Thymus (tissue), 11 donors: ENCODE measurements at regions not wholly inside any gene's neighbourhood (a gene's known extent, or its start where the extent isn't known, plus 50 kb on each side); places are given as distances from the start of the nearest gene placed in this dataset.

ENCODE experiments used
- DNase-seq, 9 donors: peaks; one replicate each; pipeline ENCODE4 v3.0.0-alpha.2; 2013; ENCODE audit warnings: low spot score in 9 of 9, low read depth in 6 of 9, missing footprints in 1 of 9
- H3K27ac ChIP-seq, 2 donors: one replicate each; pipeline ENCODE4 v1.5.1; 2013; ENCODE audit warnings: control low read depth in 1 of 2, low read depth in 1 of 2, low read length in 1 of 2, mild to moderate bottlenecking in 1 of 2, moderate library complexity in 1 of 2
- H3K27me3 ChIP-seq, 2 donors: one replicate each; pipeline ENCODE4 v1.5.1; 2013; ENCODE audit warnings: low read length in 1 of 2; ENCODE audit not compliant: control insufficient read depth in 2 of 2, insufficient read depth in 1 of 2
- H3K36me3 ChIP-seq, 2 donors: one replicate each; pipeline ENCODE4 v1.5.1; 2013; ENCODE audit warnings: low read length in 1 of 2, mild to moderate bottlenecking in 1 of 2, moderate library complexity in 1 of 2; ENCODE audit not compliant: control insufficient read depth in 2 of 2, insufficient read depth in 2 of 2
- H3K4me1 ChIP-seq, 2 donors: one replicate each; pipeline ENCODE4 v1.5.1; 2013; ENCODE audit warnings: low read length in 2 of 2; ENCODE audit not compliant: control insufficient read depth in 2 of 2, insufficient read depth in 2 of 2
- H3K4me3 ChIP-seq, 2 donors: one replicate each; pipeline ENCODE4 v1.5.1; 2013; ENCODE audit warnings: low read length in 2 of 2, control low read depth in 1 of 2, mild to moderate bottlenecking in 1 of 2
- H3K9me3 ChIP-seq, 2 donors: one replicate each; pipeline ENCODE4 v1.5.1; 2013; ENCODE audit warnings: low read length in 1 of 2, mild to moderate bottlenecking in 1 of 2; ENCODE audit not compliant: control insufficient read depth in 2 of 2, insufficient read depth in 1 of 2
- WGBS: extraction: QIAGEN DNeasy Blood & Tissue Kit; methylation state at CpG from one replicate; pipeline ENCODE4 v1.1.7; 2013; 5-methylcytosine and 5-hydroxymethylcytosine counted together
- donor health status: healthy.

DNA sequence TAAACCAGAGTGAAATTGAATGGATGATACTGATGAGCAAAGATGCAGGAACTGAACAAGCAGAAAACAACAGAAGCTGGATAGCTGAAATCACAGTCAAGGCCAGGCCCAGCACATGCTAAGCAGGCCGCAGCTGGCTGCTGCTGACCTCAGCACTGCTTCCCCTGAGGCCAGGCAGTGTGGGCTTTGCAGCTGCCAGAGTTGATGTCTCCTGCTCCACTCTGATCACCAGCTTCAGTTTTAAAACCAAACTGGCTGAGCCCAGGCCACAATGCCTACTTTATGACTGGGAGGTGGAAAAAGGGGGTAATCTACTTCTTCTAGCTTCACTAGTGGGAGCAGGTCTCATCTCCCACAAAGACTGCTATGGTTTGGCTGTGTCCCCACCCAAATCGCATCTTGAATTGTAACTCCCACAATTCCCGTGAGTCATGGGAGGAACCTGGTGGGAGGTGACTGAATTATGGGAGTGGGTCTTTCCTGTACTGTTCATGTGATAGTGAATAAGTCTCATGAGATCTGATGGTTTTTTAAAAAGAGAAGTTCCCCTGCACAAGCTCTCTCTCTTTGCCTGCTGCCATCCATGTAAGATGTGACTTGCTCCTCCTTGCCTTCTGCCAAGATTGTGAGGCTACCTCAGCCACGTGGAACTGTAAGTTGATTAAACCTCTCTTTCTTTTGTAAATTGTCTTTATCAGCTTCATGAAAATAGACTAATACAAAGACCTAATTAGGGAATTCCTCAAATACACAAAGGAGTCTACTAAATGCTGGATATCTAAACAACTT lies 136.4 kb upstream of the ITGB1 start:
- H3K9me3 ChIP-seq, result peaks cover 0 to 4% of the 10 kb centered on the region in 2 donors
- no peak overlapping the region for H3K4me3 ChIP-seq
- DNase-seq, result no peak
- H3K27me3 ChIP-seq, result no peaks in the 10 kb centered on the region
- no peak overlapping the region for H3K27ac ChIP-seq
- no peaks in the 10 kb centered on the region for H3K4me1 ChIP-seq
- WGBS, result 94% methylated on average over 4 of the region's 4 CpGs
- H3K36me3 ChIP-seq, result no peaks in the 10 kb centered on the region

DNA sequence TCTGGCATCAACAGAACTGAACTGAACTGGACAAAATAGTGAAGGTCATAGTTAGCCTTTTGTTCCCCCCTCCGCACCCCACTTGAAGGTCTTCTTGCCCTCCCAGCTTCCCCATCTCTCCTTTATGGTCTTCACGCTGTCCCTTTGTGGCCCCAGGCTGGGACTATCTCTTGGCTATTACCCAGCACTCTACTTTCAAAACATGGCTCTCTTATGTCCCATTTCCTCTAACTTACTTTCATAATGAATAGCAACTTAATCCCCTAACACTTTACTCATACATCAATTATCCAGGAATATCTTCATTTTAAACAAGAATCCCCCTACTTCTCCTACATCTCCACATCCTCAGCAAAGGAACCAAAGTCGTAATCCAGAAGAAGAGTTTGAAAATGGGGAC lies 135.3 kb upstream of the ITGB1 start:
- Histone ChIP-seq H3K4me3 (no peak overlapping the region), H3K27me3 (no peaks in the 10 kb centered on the region), H3K9me3 (peaks cover 0 to 4% of the 10 kb centered on the region in 2 donors), H3K27ac (no peak overlapping the region), H3K4me1 (no peaks in the 10 kb centered on the region), H3K36me3 (no peaks in the 10 kb centered on the region)
- WGBS, result 99% methylated on average over 3 of the region's 3 CpGs
- DNase-seq, result no peak

DNA sequence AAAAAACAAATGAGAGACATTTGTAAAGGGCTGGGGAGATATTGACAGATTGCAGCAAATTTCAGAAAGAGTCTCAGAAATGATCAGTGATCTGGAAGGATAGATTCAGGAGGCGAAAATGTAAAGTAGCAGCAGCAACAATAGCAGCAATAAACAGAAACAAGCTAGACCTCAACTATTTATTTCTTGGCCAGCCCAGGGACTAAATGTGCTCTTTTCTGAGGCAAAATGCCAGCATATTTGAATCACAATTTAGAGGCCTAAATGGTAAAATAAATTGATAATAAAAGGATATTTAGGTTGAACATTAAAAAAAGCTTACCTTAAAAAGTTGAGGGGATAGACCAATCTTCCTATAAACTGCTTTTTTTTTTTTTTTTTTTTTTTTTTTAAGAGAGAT lies 134.6 kb upstream of the ITGB1 start:
- Histone ChIP-seq H3K9me3 (peaks cover 0 to 4% of the 10 kb centered on the region in 2 donors), H3K36me3 (no peaks in the 10 kb centered on the region), H3K27ac (no peak overlapping the region), H3K4me1 (peaks cover 0 to 5% of the 10 kb centered on the region in 2 donors), H3K27me3 (no peaks in the 10 kb centered on the region), H3K4me3 (no peak overlapping the region)
- no peak for DNase-seq
- 99% methylated on average over 1 of the region's 1 CpG for WGBS

DNA sequence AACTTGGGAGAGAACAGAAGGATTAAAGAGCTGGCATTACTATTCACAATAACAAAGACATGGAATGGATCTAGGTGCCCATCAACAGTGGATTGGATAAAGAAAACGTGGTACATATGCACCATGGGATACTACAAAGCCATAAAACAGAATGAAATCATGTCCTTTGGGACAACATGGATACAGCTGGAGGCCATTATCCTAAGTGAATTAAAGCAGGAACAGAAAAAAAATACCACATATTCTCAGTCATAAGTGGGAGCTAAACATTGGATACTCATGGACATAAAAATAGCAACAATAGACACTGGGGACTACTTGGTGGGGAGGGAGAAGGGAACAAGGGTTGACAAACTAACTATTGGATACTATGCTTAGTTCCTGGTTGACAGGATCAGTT lies 133.2 kb upstream of the ITGB1 start:
- peaks cover 0 to 12% of the 10 kb centered on the region in 2 donors for H3K4me1 ChIP-seq
- H3K27ac ChIP-seq, result no peak overlapping the region
- H3K9me3 ChIP-seq, result peaks cover 0 to 4% of the 10 kb centered on the region in 2 donors
- DNase-seq, result no peak
- WGBS, result 83% methylated on average over 1 of the region's 1 CpG
- H3K36me3 ChIP-seq, result no peaks in the 10 kb centered on the region
- H3K4me3 ChIP-seq, result no peak overlapping the region
- no peaks in the 10 kb centered on the region for H3K27me3 ChIP-seq

DNA sequence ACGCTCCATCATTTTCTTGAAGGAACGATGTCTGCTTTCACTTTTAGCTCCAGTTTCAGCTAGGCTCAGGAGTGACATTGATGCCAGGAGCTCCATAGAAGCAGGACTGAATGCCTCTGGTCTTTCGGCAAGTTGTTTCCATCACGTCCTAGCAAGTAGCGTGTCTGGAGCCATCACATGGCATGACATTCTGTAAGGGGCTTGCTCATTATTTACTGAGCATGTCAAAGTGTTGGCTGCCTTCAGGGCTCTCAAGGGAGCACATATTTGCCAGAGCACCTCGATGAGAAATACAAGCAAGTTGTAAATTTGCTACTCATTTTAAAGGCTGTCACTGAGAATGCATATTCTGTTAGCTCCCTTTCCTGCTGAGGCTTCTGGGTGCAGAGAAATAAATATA lies 131.0 kb upstream of the ITGB1 start:
- H3K4me1 ChIP-seq, result peaks cover 0 to 12% of the 10 kb centered on the region in 2 donors
- H3K27me3 ChIP-seq, result no peaks in the 10 kb centered on the region
- no peaks in the 10 kb centered on the region for H3K9me3 ChIP-seq
- H3K4me3 ChIP-seq, result no peak overlapping the region
- DNase-seq, result no peak
- WGBS, result 96% methylated on average over 6 of the region's 6 CpGs
- no peaks in the 10 kb centered on the region for H3K36me3 ChIP-seq
- no peak overlapping the region for H3K27ac ChIP-seq

DNA sequence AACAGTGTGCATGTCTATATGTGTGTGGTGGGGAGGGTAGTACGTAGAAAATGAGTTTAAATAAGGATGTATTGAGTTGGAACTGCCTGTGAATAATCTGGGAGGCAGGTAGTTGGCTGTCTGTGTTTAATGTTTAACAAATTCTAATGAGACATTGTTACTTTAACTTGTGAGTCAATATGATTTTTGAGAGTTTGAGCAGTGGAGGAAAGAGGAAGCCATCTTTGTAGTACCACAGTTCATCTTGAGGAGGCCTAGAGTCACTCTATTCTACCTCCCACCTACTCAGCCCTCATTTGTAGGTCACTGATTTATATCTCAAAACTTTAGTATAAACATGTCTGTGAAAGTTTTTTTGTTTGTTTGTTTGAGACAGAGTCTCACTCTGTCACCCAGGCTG lies 129.9 kb upstream of the ITGB1 start:
- H3K4me1 ChIP-seq, result peaks cover 0 to 12% of the 10 kb centered on the region in 2 donors
- H3K27me3 ChIP-seq, result no peaks in the 10 kb centered on the region
- no peaks in the 10 kb centered on the region for H3K36me3 ChIP-seq
- 93% methylated on average over 1 of the region's 1 CpG for WGBS
- no peak for DNase-seq
- H3K4me3 ChIP-seq, result no peak overlapping the region
- H3K27ac ChIP-seq, result no peak overlapping the region
- H3K9me3 ChIP-seq, result no peaks in the 10 kb centered on the region

DNA sequence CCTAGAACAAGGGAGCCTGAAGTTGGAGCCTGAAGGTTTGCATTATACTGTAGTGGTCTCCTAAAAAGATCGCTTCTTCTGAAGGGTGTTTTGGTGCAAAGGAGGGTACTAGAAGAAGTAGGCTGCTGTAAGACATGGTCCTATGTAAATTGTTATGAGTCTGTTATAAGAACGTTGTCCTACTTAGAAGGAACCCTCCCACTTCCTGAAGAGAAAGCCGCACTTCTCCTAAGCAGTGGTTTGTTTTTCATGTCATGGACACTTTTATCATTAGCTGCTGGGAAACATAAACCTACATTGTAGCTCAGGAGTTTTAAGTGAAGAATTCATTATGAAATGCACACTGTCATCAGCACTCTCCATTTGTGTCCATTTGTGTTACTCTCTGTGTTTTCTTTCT lies 129.1 kb upstream of the ITGB1 start:
- Histone ChIP-seq H3K4me1 (peaks cover 0 to 12% of the 10 kb centered on the region in 2 donors), H3K36me3 (no peaks in the 10 kb centered on the region), H3K4me3 (no peak overlapping the region), H3K27me3 (no peaks in the 10 kb centered on the region), H3K27ac (peak overlapping the region in 1 of 2 donors; percentile 76), H3K9me3 (no peaks in the 10 kb centered on the region)
- peak in 7 of 9 donors; percentile 19 to 65 (median 30) for DNase-seq
- WGBS, result 46% methylated on average over 3 of the region's 3 CpGs

DNA sequence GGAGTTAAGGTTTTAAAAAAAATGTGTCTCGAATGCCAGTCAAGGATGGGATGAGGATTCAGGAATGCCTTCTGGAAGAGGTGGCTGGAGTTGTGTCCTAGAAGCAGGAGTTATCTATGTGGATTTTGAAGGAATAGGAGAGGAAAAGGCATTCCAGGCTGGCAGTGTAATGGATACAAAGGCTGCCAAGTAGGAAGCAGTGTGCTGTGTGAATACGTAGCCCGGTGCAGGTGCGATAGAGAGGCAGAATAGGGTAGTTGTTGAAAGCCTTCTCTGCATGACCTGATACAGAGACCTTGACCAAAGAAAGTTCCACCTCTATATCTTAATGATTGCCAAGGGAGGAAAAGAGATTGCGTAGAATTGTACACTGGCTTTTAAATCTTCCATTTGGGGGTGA lies 128.1 kb upstream of the ITGB1 start:
- no peak overlapping the region for H3K27ac ChIP-seq
- no peak overlapping the region for H3K4me3 ChIP-seq
- no peaks in the 10 kb centered on the region for H3K9me3 ChIP-seq
- no peak for DNase-seq
- H3K27me3 ChIP-seq, result no peaks in the 10 kb centered on the region
- peaks cover 0 to 12% of the 10 kb centered on the region in 2 donors for H3K4me1 ChIP-seq
- 99% methylated on average over 5 of the region's 5 CpGs for WGBS
- no peaks in the 10 kb centered on the region for H3K36me3 ChIP-seq

DNA sequence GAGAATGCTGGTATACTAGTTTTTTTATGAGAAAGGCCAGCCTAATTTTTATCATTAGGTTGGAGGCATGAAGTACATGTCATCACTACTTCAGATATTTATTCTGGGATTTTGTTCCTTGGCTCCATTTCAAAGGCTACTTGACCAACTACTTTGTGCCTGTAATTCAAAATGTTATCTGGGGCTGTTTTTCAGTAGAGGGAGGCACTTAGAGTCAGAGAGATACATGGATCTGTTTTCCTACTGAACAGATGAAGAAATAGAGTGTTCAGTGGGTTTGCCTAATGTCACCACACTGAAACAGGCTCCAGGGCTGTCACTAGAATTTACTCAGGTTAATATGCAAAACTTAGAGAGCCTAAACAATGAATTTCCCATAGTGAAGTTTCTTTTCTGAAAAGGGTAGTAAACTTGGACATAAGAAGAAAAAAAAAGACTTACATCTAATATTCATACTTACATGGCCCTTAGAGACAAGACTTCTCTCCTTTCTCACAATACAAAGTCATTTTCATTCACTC lies 127.3 kb upstream of the ITGB1 start:
- no peak for DNase-seq
- Histone ChIP-seq H3K36me3 (no peaks in the 10 kb centered on the region), H3K4me3 (no peak overlapping the region), H3K27ac (no peak overlapping the region), H3K27me3 (no peaks in the 10 kb centered on the region), H3K9me3 (no peaks in the 10 kb centered on the region), H3K4me1 (peaks cover 0 to 12% of the 10 kb centered on the region in 2 donors)
